ENCODE measurements at regions not wholly inside any gene's neighbourhood (a gene's known extent, or its start where the extent isn't known, plus 50 kb on each side); places are given as distances from the start of the nearest gene placed in this dataset.

DNA sequence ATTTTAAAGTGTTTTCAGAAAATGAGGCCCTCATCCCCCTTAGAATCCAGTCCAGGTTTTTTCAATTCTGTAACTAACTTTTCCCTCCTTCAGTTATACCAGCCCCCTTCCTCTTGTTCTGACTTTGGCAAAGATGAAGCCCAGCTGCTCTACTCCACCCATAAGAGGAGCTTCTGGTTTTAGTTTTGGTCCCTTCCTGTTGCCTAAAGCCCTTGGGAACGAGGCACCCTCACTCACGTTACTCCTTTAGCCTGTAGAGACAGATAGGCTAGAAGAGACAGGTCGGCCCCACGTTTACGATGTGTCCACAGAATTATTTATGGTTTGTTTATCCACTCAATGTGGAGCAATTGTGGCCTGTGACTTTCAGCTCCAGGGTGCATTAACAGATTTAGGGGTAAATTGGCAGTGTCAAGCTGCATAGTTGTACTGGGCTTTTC is 454.2 kb upstream of the TNP1 start:
- no peak for TF ChIP-seq EZH2 (IDR thresholded peaks at IDR 0.05)
- TF ChIP-seq POLR2AphosphoS5 (IDR thresholded peaks at IDR 0.05; ENCODE audit: borderline replicate concordance, low read depth, low read length), result no peak

All from SK-N-MC (cell line).